ENCODE measurements at regions not wholly inside any gene's neighbourhood (a gene's known extent, or its start where the extent isn't known, plus 50 kb on each side); places are given as distances from the start of the nearest gene placed in this dataset.

GRCh38 chr7:26000841-26001240 is 151.2 kb upstream of the NFE2L3 start:
- TF ChIP-seq POLR2A (IDR thresholded peaks at IDR 0.05): no peak
- TF ChIP-seq CTCF (IDR thresholded peaks at IDR 0.05): no peak
- no peak for TF ChIP-seq POLR2AphosphoS5 (IDR thresholded peaks at IDR 0.05)

All from gastroesophageal sphincter (tissue), 3 donors.